ENCODE measurements at regions not wholly inside any gene's neighbourhood (a gene's known extent, or its start where the extent isn't known, plus 50 kb on each side); places are given as distances from the start of the nearest gene placed in this dataset.

DNA sequence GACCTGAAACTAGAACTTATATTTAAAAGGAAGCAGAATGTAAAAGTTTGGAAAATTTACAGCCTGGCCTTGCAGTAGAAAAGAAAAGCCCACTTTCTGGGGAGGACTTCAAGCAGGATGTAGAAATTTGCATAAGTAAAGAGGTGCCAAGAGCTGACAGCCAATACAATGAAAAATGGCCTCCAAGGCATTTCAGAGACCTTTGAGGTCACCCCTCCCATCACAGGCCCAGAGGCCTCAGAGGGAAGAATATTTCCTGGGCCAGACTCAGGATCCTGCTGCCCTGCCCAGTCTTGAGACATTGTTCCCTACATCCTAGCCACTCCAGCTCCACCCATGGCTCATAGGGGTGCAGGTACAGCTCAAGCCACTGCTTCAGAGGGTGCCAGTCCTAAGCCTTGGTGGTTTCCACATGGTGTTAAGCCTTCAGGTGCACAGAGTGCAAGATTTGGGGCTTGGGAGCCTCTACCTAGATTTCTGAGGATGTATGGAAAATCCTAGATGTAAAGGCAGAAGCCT is 518.9 kb upstream of the INTU start:
- no peak overlapping the region for H3K27ac ChIP-seq
- no peaks in the 10 kb centered on the region for H3K9me3 ChIP-seq (replicated peaks in 1 of 3)
- intact Hi-C loops (cut with DNase I) = no loop called here
- H3K27me3 ChIP-seq = no peaks in the 10 kb centered on the region
- TF ChIP-seq, protein P1, sequence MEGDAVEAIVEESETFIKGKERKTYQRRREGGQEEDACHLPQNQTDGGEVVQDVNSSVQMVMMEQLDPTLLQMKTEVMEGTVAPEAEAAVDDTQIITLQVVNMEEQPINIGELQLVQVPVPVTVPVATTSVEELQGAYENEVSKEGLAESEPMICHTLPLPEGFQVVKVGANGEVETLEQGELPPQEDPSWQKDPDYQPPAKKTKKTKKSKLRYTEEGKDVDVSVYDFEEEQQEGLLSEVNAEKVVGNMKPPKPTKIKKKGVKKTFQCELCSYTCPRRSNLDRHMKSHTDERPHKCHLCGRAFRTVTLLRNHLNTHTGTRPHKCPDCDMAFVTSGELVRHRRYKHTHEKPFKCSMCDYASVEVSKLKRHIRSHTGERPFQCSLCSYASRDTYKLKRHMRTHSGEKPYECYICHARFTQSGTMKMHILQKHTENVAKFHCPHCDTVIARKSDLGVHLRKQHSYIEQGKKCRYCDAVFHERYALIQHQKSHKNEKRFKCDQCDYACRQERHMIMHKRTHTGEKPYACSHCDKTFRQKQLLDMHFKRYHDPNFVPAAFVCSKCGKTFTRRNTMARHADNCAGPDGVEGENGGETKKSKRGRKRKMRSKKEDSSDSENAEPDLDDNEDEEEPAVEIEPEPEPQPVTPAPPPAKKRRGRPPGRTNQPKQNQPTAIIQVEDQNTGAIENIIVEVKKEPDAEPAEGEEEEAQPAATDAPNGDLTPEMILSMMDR (IDR thresholded peaks at IDR 0.05) = no peak
- no peak for TF ChIP-seq POLR2A (IDR thresholded peaks at IDR 0.05)
- H3K4me1 ChIP-seq (replicated peaks in 1 of 2) = no peaks in the 10 kb centered on the region
- H3K4me3 ChIP-seq = no peak overlapping the region
- no peak for DNase-seq
- no peaks in the 10 kb centered on the region for H3K36me3 ChIP-seq (replicated peaks in 1 of 2)

DNA sequence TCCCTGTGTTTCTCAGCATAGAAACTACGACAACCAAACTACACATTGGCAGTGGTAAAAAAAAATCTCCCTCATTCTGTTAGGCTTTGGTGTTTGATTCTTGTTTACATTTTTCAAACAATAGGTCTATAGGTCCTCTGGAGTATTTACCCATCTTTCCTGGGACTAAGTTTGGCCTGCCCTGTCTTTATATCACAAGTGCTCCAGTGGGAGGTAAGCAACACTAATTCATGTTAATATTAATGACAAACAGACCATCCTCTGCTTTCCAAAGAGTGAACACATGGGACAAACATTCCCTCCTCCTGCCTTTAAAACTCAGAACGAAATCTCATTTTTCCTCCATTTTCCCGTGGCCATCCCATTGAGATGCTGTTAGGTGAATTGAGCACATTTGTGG is 514.1 kb upstream of the INTU start:
- no peak for DNase-seq
- intact Hi-C loops (cut with DNase I) = no loop called here
- no peak overlapping the region for H3K4me3 ChIP-seq
- no peaks in the 10 kb centered on the region for H3K27me3 ChIP-seq
- H3K9me3 ChIP-seq (replicated peaks in 1 of 3) = no peaks in the 10 kb centered on the region
- H3K36me3 ChIP-seq (replicated peaks in 1 of 2) = no peaks in the 10 kb centered on the region
- whole genome bisulfite sequencing, 4 donors = 76 to 88% (median 84%) methylated on average over 3 of the region's 3 CpGs
- no peak overlapping the region for H3K27ac ChIP-seq
- no peak for TF ChIP-seq POLR2A (IDR thresholded peaks at IDR 0.05)
- TF ChIP-seq, protein P1 (IDR thresholded peaks at IDR 0.05) = no peak
- H3K4me1 ChIP-seq (replicated peaks in 1 of 2) = no peaks in the 10 kb centered on the region

DNA sequence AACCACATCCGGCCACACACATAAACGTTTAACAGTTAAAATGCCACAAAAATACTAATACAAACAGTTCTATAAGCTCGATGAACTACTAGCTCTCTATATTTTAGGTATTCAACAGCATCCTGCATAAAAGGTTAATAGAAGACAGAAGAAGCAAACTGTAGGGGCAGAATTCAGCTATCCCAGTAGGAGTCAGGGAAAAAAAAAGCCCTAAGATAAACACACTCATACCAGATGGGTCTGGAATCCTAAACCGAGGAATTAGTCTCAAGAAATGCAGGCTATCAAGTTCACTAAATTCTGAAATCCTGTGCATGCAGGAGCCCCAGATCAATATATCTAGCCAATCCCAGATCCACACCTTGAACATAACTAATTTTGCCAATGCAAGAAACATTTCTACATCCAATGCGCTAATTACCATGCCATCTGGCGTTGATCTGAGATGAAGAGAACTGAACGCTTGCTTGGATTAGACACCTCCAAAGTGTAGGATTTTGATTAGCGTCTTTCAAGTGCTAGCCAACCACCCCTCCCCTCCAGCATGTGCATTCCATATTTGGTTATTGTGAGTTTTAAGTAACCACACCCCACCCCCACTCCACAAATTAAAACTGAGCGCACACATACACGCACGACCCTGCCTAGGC is 512.2 kb upstream of the INTU start:
- intact Hi-C loops (cut with DNase I) = no loop called here
- 80 to 87% (median 85%) methylated on average over 11 of the region's 11 CpGs for WGBS, 4 donors

DNA sequence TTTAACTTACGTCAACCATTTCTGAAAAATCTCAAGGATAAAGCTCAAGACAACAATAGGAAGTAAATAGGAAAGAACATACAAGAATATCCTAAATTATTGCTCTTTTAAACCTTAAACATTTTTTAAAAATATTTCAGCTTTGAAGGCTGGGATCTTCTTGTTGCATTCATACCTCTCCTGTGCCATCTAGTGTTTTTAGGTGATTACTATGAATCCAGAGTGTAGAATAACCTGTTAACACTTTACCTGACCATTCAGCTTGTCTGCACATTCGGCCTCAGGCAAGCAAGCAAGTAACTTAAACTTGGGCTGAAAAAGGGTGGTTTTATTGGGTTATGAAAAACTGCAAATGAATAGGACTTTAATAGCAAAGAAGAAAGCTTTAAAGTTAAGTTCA is 507.8 kb upstream of the INTU start:
- H3K36me3 ChIP-seq (replicated peaks in 1 of 2) = no peaks in the 10 kb centered on the region
- no peak overlapping the region for H3K27ac ChIP-seq
- TF ChIP-seq, protein P1 (IDR thresholded peaks at IDR 0.05) = no peak
- TF ChIP-seq POLR2A (IDR thresholded peaks at IDR 0.05) = no peak
- no peaks in the 10 kb centered on the region for H3K4me1 ChIP-seq (replicated peaks in 1 of 2)
- intact Hi-C loops (cut with DNase I) = no loop called here
- 72 to 81% (median 72%) methylated on average over 2 of the region's 2 CpGs for WGBS, 4 donors
- H3K27me3 ChIP-seq = no peaks in the 10 kb centered on the region
- DNase-seq = no peak
- H3K4me3 ChIP-seq = no peak overlapping the region
- no peaks in the 10 kb centered on the region for H3K9me3 ChIP-seq (replicated peaks in 1 of 3)

More for the DNA sequence above, 512.2 kb upstream of the INTU start:
- Histone ChIP-seq H3K36me3 (replicated peaks in 1 of 2) (no peaks in the 10 kb centered on the region), H3K4me3 (no peak overlapping the region), H3K4me1 (replicated peaks in 1 of 2) (no peaks in the 10 kb centered on the region), H3K27ac (no peak overlapping the region), H3K27me3 (no peaks in the 10 kb centered on the region), H3K9me3 (replicated peaks in 1 of 3) (no peaks in the 10 kb centered on the region)
- no peak for DNase-seq
- no peak for TF ChIP-seq POLR2A (IDR thresholded peaks at IDR 0.05)
- TF ChIP-seq, protein P1 (IDR thresholded peaks at IDR 0.05) = no peak
